DOHH2 (cell line): ENCODE measurements at regions not wholly inside any gene's neighbourhood (a gene's known extent, or its start where the extent isn't known, plus 50 kb on each side); places are given as distances from the start of the nearest gene placed in this dataset.

ENCODE experiments used
- H3F3A ChIP-seq: fragments of 200-600 bp; sonication (generic), shearing (Covaris generic); 2 replicates; pipeline ENCODE4 v1.6.0; 2016; ENCODE audit warnings: antibody characterized with exemption, mild to moderate bottlenecking; ENCODE audit not compliant: control insufficient read depth, insufficient read depth
- H3K27ac ChIP-seq: fragments of 200-600 bp; sonication (generic); 2 replicates; pipeline ENCODE4 v1.5.1; 2014; ENCODE audit warnings: low read depth, mild to moderate bottlenecking, low read length, moderate library complexity
- H3K27me3 ChIP-seq: fragments of 200-600 bp; sonication (generic); 2 replicates; pipeline ENCODE4 v1.6.1; 2014; ENCODE audit warnings: mild to moderate bottlenecking, low read length, mixed read lengths; ENCODE audit not compliant: control insufficient read depth
- H3K36me3 ChIP-seq: fragments of 200-600 bp; sonication (generic); 2 replicates; pipeline ENCODE4 v1.6.1; 2014; ENCODE audit warnings: mild to moderate bottlenecking, low read length, moderate library complexity, mixed read lengths; ENCODE audit not compliant: control insufficient read depth
- H3K4me1 ChIP-seq: fragments of 200-600 bp; sonication (generic); 2 replicates; pipeline ENCODE4 v1.6.1; 2014; ENCODE audit warnings: mild to moderate bottlenecking, low read length, mixed read lengths; ENCODE audit not compliant: control insufficient read depth
- H3K4me2 ChIP-seq: fragments of 200-600 bp; sonication (generic); 2 replicates; pipeline ENCODE4 v1.6.0; 2014; ENCODE audit warnings: mild to moderate bottlenecking, low read length, moderate library complexity
- H3K4me3 ChIP-seq: fragments of 200-600 bp; sonication (generic); 2 replicates; pipeline ENCODE4 v1.5.1; 2014; ENCODE audit warnings: mild to moderate bottlenecking, low read length, mixed read lengths
- H3K79me2 ChIP-seq: fragments of 200-600 bp; sonication (generic); 2 replicates; pipeline ENCODE4 v1.6.1; 2014; ENCODE audit warnings: mild to moderate bottlenecking, low read length, mixed read lengths; ENCODE audit not compliant: control insufficient read depth
- H3K9me2 ChIP-seq: fragments of 200-600 bp; sonication (generic); replicated peaks from 2 replicates; pipeline ENCODE4 v1.6.1; 2014; ENCODE audit warnings: mild to moderate bottlenecking, low read length, mixed read lengths; ENCODE audit not compliant: control insufficient read depth
- H3K9me3 ChIP-seq: fragments of 200-600 bp; sonication (generic); 2 replicates; pipeline ENCODE4 v1.6.1; 2014; ENCODE audit warnings: antibody characterized with exemption, low read length, mixed read lengths; ENCODE audit not compliant: control insufficient read depth, insufficient read depth
- H4K20me1 ChIP-seq: fragments of 200-600 bp; sonication (generic); 2 replicates; pipeline ENCODE4 v1.6.0; 2014; ENCODE audit warnings: low read depth, mild to moderate bottlenecking, antibody characterized with exemption, low read length, moderate library complexity; ENCODE audit not compliant: control insufficient read depth, insufficient read depth
- EZH2phosphoT487 ChIP-seq: fragments of 200-600 bp; sonication (generic); IDR thresholded peaks from 2 replicates; pipeline ENCODE4 v1.6.1; 2017; ENCODE audit warnings: borderline replicate concordance, mild to moderate bottlenecking, antibody characterized with exemption, low read length, moderate library complexity, mixed read lengths
- TF ChIP-seq, protein P1 (sequence below): fragments of 200-600 bp; sonication (generic); IDR thresholded peaks from one replicate; pipeline ENCODE4 v1.5.1; 2014; ENCODE audit warnings: antibody characterized with exemption, mild to moderate bottlenecking, low read depth, low read length; ENCODE audit not compliant: poor library complexity, severe bottlenecking

DNA sequence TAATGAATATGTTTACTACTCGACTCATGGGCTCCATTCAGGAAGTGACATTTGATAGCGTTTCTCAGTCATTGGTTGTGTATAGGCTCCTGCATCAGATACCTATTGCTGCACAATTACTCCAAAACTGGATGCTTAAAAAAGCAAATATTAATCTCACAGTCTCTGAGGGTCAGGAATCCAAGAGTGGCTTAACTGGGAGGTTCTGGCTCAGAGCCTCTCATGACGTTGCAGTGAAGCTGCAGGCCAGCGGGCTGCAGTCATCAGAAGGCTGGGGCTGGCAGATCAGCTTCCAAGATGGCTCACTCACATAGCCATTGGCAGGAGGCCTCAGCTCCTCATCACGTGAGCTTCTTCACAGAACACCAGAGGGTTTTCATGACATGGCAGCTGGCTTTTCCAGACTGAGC lies 525.1 kb upstream of the NBEA start:
- H3K36me3 ChIP-seq: no peaks in the 10 kb centered on the region
- H3K4me3 ChIP-seq: no peak overlapping the region
- no peaks in the 10 kb centered on the region for H3K9me2 ChIP-seq
- H3F3A ChIP-seq: no peaks in the 10 kb centered on the region
- no peak overlapping the region for H3K27ac ChIP-seq
- H3K4me2 ChIP-seq: no peak overlapping the region
- no peaks in the 10 kb centered on the region for H3K79me2 ChIP-seq
- no peaks in the 10 kb centered on the region for H3K27me3 ChIP-seq
- no peak for TF ChIP-seq EZH2phosphoT487
- TF ChIP-seq, protein P1, sequence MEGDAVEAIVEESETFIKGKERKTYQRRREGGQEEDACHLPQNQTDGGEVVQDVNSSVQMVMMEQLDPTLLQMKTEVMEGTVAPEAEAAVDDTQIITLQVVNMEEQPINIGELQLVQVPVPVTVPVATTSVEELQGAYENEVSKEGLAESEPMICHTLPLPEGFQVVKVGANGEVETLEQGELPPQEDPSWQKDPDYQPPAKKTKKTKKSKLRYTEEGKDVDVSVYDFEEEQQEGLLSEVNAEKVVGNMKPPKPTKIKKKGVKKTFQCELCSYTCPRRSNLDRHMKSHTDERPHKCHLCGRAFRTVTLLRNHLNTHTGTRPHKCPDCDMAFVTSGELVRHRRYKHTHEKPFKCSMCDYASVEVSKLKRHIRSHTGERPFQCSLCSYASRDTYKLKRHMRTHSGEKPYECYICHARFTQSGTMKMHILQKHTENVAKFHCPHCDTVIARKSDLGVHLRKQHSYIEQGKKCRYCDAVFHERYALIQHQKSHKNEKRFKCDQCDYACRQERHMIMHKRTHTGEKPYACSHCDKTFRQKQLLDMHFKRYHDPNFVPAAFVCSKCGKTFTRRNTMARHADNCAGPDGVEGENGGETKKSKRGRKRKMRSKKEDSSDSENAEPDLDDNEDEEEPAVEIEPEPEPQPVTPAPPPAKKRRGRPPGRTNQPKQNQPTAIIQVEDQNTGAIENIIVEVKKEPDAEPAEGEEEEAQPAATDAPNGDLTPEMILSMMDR: no peak
- no peaks in the 10 kb centered on the region for H3K4me1 ChIP-seq
- no peaks in the 10 kb centered on the region; the same call in 1 of the 2 replicates for H3K9me3 ChIP-seq
- H4K20me1 ChIP-seq: no peaks in the 10 kb centered on the region

- H3K27ac ChIP-seq: no peak overlapping the region
- no peaks in the 10 kb centered on the region for H3K36me3 ChIP-seq
- no peak for TF ChIP-seq EZH2phosphoT487
- TF ChIP-seq, protein P1: no peak
- no peaks in the 10 kb centered on the region for H3K4me1 ChIP-seq
- H4K20me1 ChIP-seq: no peaks in the 10 kb centered on the region
- H3K4me3 ChIP-seq: no peak overlapping the region
- no peaks in the 10 kb centered on the region for H3K9me2 ChIP-seq
- H3K27me3 ChIP-seq: no peaks in the 10 kb centered on the region
- H3K79me2 ChIP-seq: no peaks in the 10 kb centered on the region
- no peaks in the 10 kb centered on the region; the same call in 1 of the 2 replicates for H3K9me3 ChIP-seq
- H3K4me2 ChIP-seq: no peak overlapping the region
- H3F3A ChIP-seq: no peaks in the 10 kb centered on the region
Observed at GRCh38 chr13:34417896-34418295, 524.2 kb upstream of the NBEA start.

DNA sequence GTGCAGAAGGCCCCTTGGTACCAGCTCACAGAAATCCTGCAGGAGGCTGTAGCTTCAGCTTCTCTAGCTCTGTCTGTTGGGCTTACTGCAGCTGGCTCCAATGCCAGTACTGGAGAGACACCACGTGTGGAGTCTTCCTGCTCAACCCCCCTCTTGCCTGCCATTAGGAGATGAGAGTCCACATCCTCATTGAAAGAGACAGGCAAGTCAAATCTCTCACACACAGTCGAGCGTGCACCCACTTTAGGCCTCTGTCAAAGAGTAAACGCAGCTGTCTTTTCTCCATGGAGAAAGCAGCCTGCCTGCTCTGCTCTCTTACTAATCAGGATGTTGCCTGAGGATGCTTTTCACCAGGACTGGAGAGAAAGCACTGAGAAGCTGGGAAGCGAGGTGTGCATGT lies 523.0 kb upstream of the NBEA start:
- Histone ChIP-seq H3K4me1 (no peaks in the 10 kb centered on the region), H3K27ac (no peak overlapping the region), H3K79me2 (no peaks in the 10 kb centered on the region), H3F3A (no peaks in the 10 kb centered on the region), H3K27me3 (no peaks in the 10 kb centered on the region), H3K36me3 (no peaks in the 10 kb centered on the region), H3K4me3 (no peak overlapping the region), H4K20me1 (no peaks in the 10 kb centered on the region), H3K9me3 (no peaks in the 10 kb centered on the region; the same call in 1 of the 2 replicates), H3K4me2 (no peak overlapping the region), H3K9me2 (no peaks in the 10 kb centered on the region)
- TF ChIP-seq, protein P1: no peak
- no peak for TF ChIP-seq EZH2phosphoT487
